GM18873 (cell line): ENCODE measurements at regions not wholly inside any gene's neighbourhood (a gene's known extent, or its start where the extent isn't known, plus 50 kb on each side); places are given as distances from the start of the nearest gene placed in this dataset.
"Not testable (repeated sequence)": the region's sequence is repeated elsewhere in the genome, so short reads cannot be mapped to it uniquely, and the experiment has no call there.

Source experiments
- ATAC-seq: cut with Tn5 transposase; IDR thresholded peaks from one replicate; pipeline ENCODE4 v1.9.1; 2021; ENCODE audit warnings: mild to moderate bottlenecking, moderate library complexity, moderate number of reproducible peaks; ENCODE audit not compliant: unreplicated experiment, low FRiP score

DNA sequence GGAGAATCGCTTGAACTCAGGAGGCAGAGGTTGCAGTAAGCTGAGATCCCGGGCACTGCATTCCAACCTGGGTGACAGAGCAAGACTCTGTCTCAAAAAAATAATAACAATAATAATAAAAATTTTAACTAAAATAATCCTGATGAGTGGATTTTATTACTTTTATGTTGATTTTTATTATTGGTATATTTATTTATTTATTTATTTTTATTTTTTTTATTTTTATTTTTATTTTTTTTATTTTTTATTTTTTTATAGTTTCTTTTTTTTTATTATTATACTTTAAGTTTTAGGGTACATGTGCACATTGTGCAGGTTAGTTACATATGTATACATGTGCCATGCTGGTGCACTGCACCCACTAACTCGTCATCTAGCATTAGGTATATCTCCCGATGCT, 90.6 kb upstream of the CLNK start:
- ATAC-seq: not testable (repeated sequence)

DNA sequence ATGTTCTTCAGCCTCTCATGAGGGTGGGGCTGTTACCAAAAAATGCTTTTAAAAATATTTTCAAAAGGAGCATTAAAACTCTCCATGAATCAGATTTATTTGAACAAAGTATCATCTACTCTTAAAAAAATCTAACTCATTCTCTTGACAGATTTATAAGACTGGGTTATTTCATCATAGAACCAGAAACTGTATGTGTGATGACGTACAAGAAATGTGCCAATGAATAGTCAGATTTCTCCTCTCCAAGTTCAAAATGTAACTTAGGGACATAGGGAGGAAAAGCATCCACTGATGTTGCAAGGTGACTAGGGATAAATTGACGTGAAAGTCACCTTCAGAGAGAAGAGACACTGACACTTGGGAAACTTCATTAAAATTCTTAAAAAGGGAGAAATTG, 89.1 kb upstream of the CLNK start:
- ATAC-seq: no peak

DNA sequence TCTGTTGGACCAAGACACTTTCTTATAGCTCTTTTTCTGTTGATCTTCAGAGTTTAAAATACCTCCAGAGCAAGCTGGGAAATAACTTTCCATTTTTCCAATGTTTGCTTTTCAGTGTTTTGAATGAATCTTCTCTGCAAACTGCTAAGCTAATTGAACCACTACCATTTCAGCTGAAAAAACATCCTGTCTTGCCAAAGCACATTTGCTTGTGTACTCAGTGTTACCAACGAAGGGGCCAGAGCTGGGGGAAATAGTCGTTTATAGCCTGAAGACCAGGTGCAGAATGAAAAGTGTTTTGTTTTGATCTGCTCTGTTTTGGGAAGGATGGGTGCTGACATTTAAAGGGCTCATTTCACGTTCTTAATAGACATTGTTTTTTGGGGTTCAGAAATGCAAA, 88.4 kb upstream of the CLNK start:
- no peak for ATAC-seq

DNA sequence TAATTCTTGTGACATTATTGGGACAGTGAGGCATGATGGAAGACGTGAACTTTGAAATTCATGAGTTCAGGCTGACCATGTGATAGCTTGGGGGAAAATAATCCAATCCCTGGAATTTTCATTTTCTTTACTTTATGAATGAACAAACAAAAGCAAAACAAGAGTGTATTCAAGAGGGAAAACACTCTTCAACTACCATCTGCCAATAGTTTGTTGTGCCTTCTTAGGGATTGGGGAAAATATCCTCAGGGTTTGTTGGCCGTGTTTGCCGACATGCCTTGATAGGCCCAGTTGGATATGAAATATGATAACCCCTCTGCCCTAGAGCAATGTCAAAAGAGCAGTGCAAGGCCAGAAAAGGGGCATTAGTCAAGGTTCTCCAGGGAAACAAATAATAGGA, 80.8 kb upstream of the CLNK start:
- ATAC-seq: no peak

DNA sequence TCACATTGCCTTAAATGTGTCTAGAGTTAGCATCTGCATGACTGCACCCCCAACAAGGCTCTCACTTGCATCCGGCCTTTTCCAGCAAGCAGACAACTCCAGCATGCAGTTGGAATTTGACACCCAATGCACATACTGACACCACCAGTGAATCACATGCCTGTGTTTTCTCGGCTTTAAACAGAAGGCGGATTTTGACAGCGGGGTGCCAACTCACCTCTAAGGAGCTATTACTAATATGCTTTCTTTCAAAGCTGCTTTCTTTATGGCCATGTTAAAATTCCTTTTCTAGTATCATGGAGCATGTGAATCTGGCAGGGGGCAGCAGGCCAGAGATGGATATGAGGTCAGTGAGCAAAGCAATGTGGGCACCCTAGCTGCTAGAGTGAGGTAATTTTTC, 78.0 kb upstream of the CLNK start:
- no peak for ATAC-seq

DNA sequence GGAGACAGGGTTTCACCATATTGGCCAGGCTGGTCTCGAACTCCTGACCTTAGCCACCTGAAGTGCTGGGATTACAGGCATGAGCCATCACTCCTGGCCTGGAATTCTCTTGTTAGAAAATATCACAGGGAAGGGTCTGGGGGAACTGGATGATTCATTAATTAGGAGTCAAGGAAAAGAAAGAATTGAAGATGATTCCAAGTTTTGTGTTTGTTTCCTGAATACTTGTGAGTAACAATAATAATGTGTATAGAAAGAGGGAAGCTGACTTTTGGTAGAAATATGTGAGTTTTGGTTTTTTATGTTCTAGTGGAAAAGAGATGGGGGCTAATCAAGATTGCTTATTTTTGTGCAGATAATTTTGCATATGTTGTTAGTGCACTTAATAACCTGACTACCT, 77.3 kb upstream of the CLNK start:
- no peak for ATAC-seq

DNA sequence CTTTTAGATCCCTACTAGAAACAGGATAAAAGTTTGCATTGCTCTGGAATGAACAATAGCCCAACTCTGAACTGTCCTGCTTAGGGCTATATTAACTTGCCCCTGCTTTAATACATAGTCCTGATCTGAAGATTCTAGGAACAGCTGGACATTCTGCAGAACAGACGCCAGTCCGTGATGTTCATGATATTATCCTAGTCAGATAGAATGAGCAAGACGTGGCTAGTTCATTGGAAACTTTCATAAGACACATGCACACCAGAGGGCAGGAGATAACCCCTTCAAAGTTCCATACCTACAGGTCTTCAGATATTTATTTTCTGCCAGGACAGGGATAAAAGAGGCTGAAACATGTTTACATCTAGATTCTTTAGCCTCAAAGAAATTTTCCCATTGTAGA, 75.5 kb upstream of the CLNK start:
- ATAC-seq: no peak

DNA sequence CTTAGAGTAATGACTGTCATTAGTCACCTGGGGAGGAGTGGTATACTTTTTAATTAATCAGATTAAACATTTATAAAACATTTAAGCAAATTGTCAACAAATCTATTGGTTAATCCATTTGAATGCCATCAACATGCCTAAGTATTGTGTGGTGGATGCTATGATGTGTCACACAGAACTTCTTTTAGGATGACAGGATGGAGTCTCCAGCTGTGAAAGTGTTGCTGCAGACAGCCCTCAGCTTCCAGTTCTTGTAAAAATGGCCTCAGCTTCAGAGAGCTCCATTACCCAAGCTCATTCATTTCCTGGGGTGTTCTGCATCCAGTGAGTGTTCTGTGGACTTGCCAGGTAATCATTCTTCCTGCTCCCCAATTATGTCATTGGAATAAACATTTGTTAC, 74.3 kb upstream of the CLNK start:
- no peak for ATAC-seq

DNA sequence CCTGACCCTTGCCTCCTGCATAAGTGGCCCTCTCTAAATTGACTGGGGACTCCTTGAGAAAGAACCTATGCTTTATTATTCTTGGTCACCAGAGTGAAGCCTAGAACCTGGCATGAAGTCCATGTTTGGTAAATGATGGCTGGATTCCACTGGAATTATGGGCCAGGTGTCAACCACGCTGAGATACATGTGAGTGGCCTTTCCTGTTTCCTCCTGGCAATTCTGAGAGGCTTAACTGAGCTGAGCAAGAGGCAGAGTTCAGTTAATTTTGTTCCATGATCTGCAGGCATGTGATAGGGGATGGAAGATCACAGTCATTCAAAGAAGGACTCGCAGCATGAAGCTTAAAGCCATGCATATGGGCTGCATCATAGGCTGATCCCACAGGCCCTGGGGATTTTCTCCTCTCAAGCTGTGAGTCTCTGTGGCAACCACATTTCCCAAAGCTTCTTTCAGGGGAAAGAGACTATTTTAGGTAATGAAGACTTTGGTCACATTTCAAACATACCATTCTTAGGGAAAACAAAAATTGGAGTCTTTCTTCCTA, 69.4 kb upstream of the CLNK start:
- no peak for ATAC-seq

DNA sequence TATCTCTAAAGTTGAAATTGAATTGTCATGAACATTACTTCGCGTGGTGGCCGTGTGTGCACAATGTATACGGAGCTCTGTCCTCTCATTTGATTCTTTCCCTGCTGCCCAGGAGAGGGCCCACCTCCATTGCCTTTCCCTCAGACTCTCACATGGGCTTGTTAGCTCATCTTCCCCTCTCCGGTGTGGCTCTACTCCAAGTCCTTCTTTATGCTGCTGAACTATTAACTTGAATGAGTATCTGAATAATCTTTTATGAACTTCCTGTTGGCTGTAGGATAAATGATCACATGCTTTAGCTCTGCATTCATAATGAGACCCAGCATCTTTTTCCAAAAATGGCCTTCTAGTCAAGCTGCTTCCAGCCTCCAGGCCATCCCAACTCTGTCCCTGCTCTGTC, 68.8 kb upstream of the CLNK start:
- ATAC-seq: no peak

DNA sequence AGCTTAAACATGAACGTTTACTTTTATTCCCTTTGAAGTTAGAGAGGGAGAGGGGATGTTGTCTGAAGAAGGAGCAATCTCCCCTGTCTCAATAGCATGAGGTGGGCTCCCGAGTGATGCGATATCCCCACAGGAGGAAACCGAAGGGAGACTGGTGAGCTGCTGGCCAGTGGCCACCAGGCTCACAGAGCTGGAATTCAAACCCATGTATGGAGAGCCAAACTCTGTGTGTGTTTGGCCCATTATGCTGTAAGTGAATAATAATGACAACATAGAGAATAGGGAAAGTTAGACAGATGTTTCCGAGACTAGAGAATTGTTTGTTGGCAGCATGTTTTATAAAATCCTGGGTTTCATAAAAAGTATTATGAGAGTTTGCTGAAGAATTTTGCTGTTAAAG, 66.1 kb upstream of the CLNK start:
- ATAC-seq: no peak

DNA sequence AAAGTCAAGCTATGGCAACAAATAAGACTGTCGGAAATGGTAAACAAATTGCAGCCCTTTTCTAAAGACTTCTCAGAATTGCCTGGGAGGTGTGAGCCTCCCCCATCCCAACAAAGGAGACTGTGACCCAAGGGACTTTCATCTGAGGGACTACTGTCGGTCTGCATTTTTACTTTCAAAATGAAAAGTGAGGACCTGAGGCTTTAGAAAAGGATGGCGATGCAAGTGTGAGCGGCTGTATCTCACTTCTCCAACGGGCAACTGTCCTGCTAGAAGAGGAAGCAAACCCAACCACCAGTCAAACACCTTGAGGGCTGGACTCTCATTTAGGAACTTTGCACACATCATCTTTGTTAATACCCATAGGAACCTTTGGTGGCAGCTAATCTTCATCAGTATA, 62.6 kb upstream of the CLNK start:
- peak; percentile 65 for ATAC-seq

DNA sequence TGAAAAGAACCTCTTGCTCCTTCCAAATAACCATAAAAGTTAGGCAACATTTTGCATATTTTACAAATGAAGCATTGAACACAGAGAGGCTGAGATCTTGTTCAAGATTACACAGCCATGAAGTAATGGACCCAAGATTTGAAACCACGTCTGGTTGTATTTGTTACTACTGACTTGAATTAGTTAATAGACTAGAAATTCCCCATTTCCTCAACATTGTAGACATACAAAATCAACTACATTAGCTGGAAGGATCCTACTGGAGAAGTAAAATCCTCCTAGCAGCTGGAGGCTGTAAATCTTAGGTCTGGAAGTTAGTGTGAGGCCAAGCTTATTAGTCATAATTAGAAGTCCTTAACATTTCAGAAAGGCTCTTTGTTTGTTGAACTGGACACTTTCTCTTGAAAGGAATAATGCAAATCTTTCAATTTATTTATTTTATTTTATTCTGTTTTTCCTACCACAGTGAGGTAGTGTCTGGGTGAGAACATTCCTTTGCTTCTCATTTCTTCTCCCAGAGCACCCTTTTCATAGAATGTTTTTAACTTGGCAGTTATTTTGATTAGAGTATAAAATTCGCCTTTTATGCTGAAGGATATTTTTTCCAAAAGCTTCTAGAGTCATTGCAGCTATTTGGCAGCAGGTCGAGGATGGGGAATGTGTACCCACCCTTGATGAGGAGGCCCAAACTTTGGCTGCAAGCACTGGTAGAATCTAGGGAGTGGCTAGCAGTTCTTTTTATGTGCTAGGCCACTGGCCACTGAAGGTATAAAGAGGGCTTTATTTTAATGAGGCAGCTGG, 62.0 kb upstream of the CLNK start:
- ATAC-seq: no peak

DNA sequence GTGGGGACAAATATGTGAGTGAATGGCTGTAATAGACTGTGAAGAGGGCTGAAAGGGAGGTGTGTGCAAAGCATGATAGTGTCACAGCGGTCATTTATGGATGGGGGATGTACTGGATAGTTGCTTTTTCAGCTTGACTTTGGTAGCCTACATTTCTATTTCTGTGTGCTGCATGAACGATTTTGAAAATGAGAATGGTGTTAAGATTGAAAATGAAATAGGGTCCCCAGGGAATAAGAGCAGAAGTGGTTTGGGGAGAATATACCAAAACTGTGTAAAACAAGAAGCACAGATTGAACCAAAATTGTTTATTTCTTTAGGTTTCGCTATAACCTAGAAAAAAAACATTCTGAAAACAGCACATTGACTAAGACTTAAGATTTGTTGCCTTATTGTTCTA, 58.8 kb upstream of the CLNK start:
- peak; percentile 59 for ATAC-seq

DNA sequence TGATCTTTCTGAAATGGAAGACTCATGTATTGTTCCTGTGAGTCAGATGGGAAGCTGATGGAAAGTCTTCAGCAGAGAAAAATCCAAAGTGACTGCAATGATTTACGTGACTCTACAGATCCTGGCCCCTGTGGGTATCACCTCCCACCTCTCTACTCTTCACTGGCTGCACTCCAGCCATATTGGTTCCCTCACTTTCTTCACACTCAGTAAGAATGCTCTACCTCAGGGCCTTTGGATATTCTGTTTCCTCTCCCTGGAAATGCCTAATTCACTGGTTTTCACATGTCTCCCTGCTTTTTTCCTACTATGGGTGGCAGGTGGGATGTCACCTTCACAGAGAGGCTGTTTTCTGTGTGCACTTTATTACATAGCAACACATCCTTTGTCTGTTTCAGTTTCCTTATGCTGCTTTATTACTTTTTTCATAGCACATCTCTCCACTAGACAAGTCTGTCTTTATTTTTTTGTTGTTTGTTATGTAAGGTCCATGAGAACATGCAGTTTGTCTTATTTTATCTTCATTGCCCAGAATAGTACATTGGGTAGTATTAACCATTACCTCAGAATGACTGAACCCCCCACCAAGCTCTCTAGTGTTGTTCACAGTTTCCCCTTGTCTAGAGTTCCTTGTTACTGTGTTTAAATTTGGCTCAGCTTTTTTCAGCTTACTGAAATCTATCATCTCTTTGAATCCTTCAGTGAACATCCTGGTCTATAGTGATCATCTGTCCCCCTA, 57.6 kb upstream of the CLNK start:
- ATAC-seq: peak; percentile 40

DNA sequence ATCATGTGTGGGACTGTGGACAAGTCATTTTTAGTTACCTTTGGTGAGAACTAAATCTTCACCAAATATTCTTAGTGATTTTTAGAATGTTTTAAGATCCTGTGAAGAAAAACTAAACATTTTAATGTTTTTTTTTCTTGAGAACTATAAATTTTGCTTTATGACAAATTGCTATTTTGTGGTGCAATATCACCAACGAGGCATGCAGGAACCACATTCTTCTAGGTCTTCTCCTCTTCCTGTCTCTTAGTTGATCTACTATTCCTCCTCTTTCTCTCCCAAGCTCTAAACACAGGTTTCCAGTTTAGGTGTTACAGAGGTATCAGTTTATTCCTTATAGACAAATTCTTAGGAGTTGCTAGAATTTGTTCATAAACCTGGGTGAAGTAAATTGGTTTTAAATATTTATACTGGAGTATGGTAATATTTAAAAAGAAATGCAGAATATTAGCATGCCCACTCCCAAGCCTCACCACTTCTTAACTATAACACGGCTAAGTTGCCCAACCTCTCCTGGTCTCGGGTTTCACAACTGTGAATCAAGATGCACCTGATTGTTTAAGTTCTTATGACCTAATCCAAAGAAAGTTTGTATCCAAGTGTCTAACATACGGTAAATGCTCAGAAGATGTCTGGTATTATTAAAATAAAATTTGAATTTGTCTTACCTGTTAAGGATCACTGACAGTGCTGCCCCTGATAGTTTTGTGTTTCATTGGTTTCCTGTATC, 56.5 kb upstream of the CLNK start:
- no peak for ATAC-seq

DNA sequence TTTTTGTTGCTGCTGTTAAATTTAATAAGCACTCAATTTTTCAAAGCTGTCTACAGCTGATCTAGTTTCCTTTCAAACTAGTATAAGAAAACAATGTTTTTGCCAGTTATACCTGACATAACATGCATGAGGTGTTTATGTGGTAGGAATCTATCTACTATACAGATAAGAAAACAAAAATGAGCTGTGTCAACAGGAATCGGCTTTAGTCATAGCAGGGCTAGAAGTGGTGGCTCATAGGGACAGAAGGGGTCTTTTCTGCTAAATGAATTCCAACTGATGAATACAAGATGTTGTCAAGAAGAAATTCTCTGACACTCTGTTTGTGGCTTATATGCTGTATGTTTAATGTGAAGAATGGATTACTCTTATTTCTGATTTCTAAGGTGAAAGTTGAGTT, 55.7 kb upstream of the CLNK start:
- ATAC-seq: no peak

DNA sequence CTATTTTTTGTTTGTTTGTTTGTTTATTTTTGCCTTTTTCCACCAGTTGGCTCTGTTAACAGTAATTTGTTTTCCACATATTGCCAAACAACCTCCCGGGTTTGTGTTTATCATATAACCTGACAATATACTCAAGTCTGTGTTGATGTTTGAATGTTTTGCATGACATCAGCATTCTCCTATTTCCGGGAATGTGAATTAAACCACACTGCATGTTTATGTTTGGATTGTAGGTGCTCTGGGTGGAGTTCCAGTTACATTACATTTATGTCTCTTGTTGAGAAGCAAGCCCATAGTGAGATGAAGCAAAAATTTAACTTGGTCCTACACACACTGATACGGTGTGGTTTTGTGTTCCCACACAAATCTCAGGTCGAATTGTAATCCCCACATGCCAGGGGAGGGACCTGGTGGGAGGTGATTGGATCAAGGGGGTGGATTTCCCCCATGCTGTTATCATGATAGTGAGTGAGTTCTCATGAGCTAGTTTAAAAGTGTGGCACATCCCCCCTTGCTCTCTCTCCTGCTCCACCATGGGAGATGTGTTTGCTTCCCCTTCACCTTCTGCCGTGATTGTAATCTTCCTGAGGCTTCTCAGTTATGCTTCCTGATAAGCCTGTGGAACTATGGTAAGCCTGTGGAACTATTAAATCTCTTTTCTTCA, 54.4 kb upstream of the CLNK start:
- ATAC-seq: no peak

DNA sequence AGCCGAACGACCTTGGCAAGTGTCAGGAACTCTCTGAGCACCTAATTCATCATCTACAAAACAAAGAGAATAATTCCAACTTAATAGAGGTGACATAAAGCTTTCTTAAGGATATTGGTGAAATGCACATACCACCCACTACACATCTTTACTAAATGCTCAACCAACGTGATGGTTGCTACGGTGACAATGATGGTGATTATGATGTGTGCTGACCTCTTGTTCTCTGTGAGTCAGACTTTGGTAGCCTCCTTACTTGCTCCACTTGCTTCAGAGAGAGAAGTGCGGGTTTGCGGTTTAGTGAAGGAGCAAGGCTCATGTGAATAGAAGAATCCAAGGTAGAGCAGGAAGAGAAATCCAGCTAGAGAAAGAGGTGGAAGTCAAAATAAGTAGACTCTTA, 52.8 kb upstream of the CLNK start:
- no peak for ATAC-seq

DNA sequence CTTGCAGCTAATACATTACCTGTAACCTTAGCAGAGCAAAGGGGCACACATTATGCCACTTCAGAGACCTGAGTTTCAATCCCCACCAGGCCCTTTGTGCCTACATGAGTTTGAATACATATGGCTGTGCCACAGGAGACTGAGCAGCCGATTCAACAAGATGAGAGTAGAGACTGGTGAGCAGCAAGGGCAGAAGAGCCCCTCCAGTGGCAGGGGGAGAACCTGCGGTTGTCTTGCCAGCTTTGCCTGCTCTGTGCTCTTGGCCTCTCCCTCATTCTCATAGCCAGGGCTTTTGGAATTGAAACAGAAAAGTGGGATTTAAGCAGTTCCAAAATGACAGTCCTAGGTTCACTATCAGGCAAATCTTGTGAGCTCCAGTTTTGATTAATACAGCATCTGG, 52.3 kb upstream of the CLNK start:
- ATAC-seq: no peak

DNA sequence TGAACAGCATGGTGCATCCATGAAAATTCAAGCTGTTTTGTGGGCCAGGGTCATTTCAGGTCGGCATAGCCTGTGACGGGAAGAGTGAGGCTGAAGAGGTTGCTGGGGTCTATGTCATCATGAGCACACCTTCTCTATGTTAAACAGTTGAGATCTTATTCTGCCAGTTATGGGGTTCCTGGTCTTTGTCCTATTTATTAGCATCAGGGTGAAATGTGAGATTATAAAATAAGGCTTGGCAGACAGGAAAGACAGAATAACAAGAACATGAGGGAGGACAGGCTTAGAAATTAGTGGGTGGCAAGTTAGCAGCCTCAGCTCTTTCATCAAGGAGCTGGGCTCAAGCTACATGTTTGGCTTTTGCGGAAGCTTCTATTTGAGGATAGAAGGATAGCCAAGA, 51.7 kb upstream of the CLNK start:
- no peak for ATAC-seq
